ENCODE measurements at regions not wholly inside any gene's neighbourhood (a gene's known extent, or its start where the extent isn't known, plus 50 kb on each side); places are given as distances from the start of the nearest gene placed in this dataset.

DNA sequence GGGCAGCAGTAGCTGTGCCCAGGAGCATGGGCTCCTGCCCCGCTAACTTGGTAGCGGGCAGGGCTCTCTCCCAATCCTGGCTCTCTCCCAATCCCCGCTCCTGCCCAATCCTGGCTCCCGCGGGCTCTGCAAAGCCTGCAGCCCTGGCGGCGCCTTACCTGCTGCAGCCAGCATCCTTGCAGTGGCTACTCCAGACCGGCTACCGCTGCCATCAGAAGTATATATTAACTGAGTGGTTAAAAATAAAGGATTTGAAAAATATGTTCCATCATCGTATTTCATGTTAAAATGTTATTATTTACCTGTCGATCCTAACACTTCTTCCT lies 698.2 kb downstream of the SLITRK1 start:
- TF ChIP-seq EP300 (IDR thresholded peaks at IDR 0.05) (no peak), POLR2AphosphoS5 (IDR thresholded peaks at IDR 0.05) (no peak)
- TF ChIP-seq, protein P1, sequence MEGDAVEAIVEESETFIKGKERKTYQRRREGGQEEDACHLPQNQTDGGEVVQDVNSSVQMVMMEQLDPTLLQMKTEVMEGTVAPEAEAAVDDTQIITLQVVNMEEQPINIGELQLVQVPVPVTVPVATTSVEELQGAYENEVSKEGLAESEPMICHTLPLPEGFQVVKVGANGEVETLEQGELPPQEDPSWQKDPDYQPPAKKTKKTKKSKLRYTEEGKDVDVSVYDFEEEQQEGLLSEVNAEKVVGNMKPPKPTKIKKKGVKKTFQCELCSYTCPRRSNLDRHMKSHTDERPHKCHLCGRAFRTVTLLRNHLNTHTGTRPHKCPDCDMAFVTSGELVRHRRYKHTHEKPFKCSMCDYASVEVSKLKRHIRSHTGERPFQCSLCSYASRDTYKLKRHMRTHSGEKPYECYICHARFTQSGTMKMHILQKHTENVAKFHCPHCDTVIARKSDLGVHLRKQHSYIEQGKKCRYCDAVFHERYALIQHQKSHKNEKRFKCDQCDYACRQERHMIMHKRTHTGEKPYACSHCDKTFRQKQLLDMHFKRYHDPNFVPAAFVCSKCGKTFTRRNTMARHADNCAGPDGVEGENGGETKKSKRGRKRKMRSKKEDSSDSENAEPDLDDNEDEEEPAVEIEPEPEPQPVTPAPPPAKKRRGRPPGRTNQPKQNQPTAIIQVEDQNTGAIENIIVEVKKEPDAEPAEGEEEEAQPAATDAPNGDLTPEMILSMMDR (IDR thresholded peaks at IDR 0.05), result no peak

Measured in upper lobe of left lung (tissue), 4 donors.